Endothelial cell (in vitro differentiated cells): ENCODE measurements at regions not wholly inside any gene's neighbourhood (a gene's known extent, or its start where the extent isn't known, plus 50 kb on each side); places are given as distances from the start of the nearest gene placed in this dataset.

Experiments used
- DNase-seq: peaks from one replicate; pipeline ENCODE4 v3.0.0; 2021; ENCODE audit warnings: low spot score
- H3K27ac Mint-ChIP-seq: one replicate; pipeline ENCODE4 v1.8.0; 2021; ENCODE audit warnings: mixed read lengths, inconsistent platforms; ENCODE audit not compliant: unreplicated experiment
- H3K27me3 Mint-ChIP-seq: one replicate; pipeline ENCODE4 v1.8.0; 2021; ENCODE audit warnings: mild to moderate bottlenecking, moderate library complexity, mixed read lengths, inconsistent platforms; ENCODE audit not compliant: unreplicated experiment
- H3K36me3 Mint-ChIP-seq: one replicate; pipeline ENCODE4 v1.8.0; 2021; ENCODE audit warnings: mild to moderate bottlenecking, low read depth, mixed read lengths, inconsistent platforms; ENCODE audit not compliant: unreplicated experiment
- H3K4me1 Mint-ChIP-seq: one replicate; pipeline ENCODE4 v1.8.0; 2021; ENCODE audit warnings: mild to moderate bottlenecking, mixed read lengths, inconsistent platforms; ENCODE audit not compliant: unreplicated experiment
- H3K4me3 Mint-ChIP-seq: one replicate; pipeline ENCODE4 v1.8.0; 2021; ENCODE audit warnings: mild to moderate bottlenecking, mixed read lengths, inconsistent platforms; ENCODE audit not compliant: unreplicated experiment
- H3K9me3 Mint-ChIP-seq: one replicate; pipeline ENCODE4 v1.8.0; 2021; ENCODE audit warnings: mixed read lengths, inconsistent platforms; ENCODE audit not compliant: unreplicated experiment
- TF ChIP-seq, protein P1 (sequence below): fragments of 200-600 bp; sonication (generic); IDR thresholded peaks from one replicate; pipeline ENCODE4 v1.5.0; 2021; ENCODE audit warnings: antibody characterized with exemption; ENCODE audit not compliant: unreplicated experiment

GRCh38 chr16:86205521-86206245, 304.6 kb upstream of the FOXF1 start:
- no peak for DNase-seq
- TF ChIP-seq, protein P1, sequence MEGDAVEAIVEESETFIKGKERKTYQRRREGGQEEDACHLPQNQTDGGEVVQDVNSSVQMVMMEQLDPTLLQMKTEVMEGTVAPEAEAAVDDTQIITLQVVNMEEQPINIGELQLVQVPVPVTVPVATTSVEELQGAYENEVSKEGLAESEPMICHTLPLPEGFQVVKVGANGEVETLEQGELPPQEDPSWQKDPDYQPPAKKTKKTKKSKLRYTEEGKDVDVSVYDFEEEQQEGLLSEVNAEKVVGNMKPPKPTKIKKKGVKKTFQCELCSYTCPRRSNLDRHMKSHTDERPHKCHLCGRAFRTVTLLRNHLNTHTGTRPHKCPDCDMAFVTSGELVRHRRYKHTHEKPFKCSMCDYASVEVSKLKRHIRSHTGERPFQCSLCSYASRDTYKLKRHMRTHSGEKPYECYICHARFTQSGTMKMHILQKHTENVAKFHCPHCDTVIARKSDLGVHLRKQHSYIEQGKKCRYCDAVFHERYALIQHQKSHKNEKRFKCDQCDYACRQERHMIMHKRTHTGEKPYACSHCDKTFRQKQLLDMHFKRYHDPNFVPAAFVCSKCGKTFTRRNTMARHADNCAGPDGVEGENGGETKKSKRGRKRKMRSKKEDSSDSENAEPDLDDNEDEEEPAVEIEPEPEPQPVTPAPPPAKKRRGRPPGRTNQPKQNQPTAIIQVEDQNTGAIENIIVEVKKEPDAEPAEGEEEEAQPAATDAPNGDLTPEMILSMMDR = no peak
- Mint-ChIP-seq H3K27me3 (peaks cover 8% of the 10 kb centered on the region), H3K9me3 (no peaks in the 10 kb centered on the region), H3K4me1 (peaks cover 3% of the 10 kb centered on the region), H3K27ac (no peak overlapping the region), H3K36me3 (no peaks in the 10 kb centered on the region), H3K4me3 (no peak overlapping the region)

DNA sequence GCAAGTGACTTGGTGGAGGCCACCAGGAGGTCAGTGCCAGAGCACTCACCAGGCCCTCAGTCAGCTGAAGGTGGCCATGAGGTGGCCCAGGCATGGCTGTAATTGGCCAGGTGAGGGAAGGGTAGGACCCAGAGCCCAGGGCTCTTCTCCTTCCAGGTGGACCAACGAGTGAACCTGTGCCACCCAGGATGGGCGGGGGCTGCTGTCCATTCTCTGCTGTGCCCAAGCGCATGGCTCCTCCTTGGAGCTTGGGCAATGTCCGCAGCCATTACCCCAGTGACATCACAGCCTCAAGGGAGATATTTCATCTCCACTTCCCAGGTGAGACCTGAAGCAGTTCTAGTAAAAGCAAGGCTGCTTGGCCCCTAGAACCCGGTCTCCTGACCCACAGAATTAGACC, 303.0 kb upstream of the FOXF1 start:
- TF ChIP-seq, protein P1 = no peak
- no peak for DNase-seq
- H3K4me1 Mint-ChIP-seq = peaks cover 8% of the 10 kb centered on the region
- no peak overlapping the region for H3K27ac Mint-ChIP-seq
- H3K4me3 Mint-ChIP-seq = no peak overlapping the region
- peaks cover 3% of the 10 kb centered on the region for H3K9me3 Mint-ChIP-seq
- H3K27me3 Mint-ChIP-seq = peaks cover 10% of the 10 kb centered on the region
- peaks cover 2% of the 10 kb centered on the region for H3K36me3 Mint-ChIP-seq

DNA sequence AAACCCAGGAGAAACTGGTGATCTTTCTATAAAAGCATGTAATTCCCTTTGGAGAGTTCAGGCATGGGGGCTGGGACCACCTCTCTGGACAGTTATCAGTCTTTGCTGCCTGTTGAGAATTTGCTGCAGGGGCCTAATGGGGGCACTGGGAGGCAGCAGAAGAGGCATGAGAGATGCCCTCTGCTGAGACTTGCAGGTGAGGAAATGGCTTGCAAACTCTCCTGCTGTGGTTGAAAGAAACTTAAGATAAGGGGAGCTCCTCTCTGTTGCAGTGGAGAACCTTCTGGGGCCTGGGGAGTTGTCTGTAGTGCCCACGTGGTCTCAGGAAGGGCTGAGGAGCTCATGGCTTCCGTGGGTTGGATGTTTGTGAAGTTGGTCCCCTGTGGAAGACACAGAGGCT, 301.1 kb upstream of the FOXF1 start:
- DNase-seq = no peak
- peaks cover 5% of the 10 kb centered on the region for H3K4me1 Mint-ChIP-seq
- H3K4me3 Mint-ChIP-seq = no peak overlapping the region
- H3K36me3 Mint-ChIP-seq = peaks cover 11% of the 10 kb centered on the region
- H3K27ac Mint-ChIP-seq = no peak overlapping the region
- TF ChIP-seq, protein P1 = no peak
- H3K27me3 Mint-ChIP-seq = peaks cover 10% of the 10 kb centered on the region
- H3K9me3 Mint-ChIP-seq = peaks cover 4% of the 10 kb centered on the region

DNA sequence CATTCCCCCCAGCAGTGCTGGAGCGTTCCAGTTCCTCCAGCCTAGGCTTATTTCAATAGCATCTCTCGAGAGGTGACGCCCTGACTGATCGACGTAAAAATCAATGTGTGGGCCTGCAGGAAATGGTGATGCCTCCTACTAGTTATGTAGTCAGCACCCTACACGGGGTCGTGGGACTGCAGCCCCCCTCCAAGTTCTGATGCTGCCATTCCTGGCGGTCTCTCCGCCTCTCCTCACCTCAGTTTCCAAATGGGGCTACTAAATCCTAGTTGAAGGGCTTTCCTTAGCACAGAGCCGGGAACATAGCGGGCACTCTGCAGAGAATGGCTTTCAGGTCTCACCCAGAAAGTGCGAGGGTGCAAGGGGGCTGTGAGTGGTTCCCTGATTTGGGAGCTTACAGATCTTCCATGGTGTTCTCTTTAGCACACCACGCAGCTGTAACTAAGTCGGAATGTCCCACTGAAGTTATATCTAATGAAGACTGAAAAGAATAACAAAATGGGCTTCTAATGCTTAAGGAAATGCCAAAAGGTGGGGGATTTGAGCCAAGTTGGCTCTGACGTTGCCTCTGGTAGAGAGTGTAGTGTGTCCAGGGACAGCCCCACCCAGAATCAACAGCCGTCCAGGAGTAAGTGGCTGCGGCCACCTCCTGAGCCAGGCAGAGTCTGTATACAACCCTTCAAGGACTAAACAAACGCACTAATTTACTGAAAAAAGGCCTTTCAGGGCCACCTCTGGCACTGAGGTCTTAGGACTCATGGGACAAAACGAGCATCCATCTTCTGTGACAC, 299.7 kb upstream of the FOXF1 start:
- TF ChIP-seq, protein P1 = no peak
- H3K4me1 Mint-ChIP-seq = peaks cover 5% of the 10 kb centered on the region
- H3K27me3 Mint-ChIP-seq = peaks cover 9% of the 10 kb centered on the region
- no peak overlapping the region for H3K27ac Mint-ChIP-seq
- H3K9me3 Mint-ChIP-seq = peaks cover 4% of the 10 kb centered on the region
- DNase-seq = no peak
- H3K36me3 Mint-ChIP-seq = peaks cover 15% of the 10 kb centered on the region
- H3K4me3 Mint-ChIP-seq = no peak overlapping the region

DNA sequence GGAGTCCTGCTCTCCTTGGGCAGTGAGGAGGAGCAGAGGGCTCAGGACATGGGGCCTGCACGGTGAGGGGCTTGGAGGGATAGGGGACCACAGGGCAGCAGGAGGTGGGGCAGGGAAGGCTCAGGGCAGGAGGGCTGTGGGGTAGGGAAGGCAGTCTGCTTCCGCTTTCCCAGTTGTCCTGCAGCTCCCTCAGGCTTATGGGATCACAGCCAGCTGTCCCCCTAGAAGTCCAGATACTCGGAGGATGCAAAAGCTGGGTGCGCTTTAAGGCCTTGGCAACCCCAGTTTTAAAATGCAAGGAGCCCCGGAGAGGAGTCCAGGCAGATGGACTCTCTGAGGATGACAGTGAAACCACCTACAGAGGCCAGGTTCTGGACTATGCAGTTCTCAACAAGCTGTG, 299.1 kb upstream of the FOXF1 start:
- Mint-ChIP-seq H3K27ac (no peak overlapping the region), H3K4me1 (peaks cover 5% of the 10 kb centered on the region), H3K27me3 (peaks cover 12% of the 10 kb centered on the region), H3K4me3 (no peak overlapping the region), H3K9me3 (peaks cover 4% of the 10 kb centered on the region), H3K36me3 (peaks cover 15% of the 10 kb centered on the region)
- no peak for DNase-seq
- TF ChIP-seq, protein P1 = no peak
